Upper lobe of right lung (tissue), 1 donor: ENCODE measurements at regions not wholly inside any gene's neighbourhood (a gene's known extent, or its start where the extent isn't known, plus 50 kb on each side); places are given as distances from the start of the nearest gene placed in this dataset.
A peak's percentile ranks its signal among the peaks of the same experiment; 100 is the strongest.

Experiments used
- ATAC-seq: fragments of 200-7000 bp; cut with Tn5 transposase; one replicate; pipeline ENCODE4 v1.9.1; 2020; ENCODE audit warnings: mild to moderate bottlenecking, moderate library complexity
- DNase-seq: peaks from one replicate; pipeline ENCODE4 v3.0.0-alpha.2; 2020
- H3K27ac ChIP-seq: fragments of 200-600 bp; one replicate; pipeline ENCODE4 v1.8.0; 2022
- H3K27me3 ChIP-seq: fragments of 200-600 bp; one replicate; pipeline ENCODE4 v1.8.0; 2022; ENCODE audit warnings: mild to moderate bottlenecking
- H3K36me3 ChIP-seq: fragments of 200-600 bp; one replicate; pipeline ENCODE4 v1.8.0; 2022
- H3K4me1 ChIP-seq: fragments of 200-600 bp; one replicate; pipeline ENCODE4 v1.8.0; 2022
- H3K4me3 ChIP-seq: fragments of 200-600 bp; one replicate; pipeline ENCODE4 v1.8.0; 2022; ENCODE audit warnings: mild to moderate bottlenecking
- H3K9me3 ChIP-seq: fragments of 200-600 bp; one replicate; pipeline ENCODE4 v1.8.0; 2022
- intact Hi-C: fragments of 100-400 bp; cut with DNase I; formaldehyde crosslinking; loops from one replicate; pipeline ENCODE4 v1.11.0; 2022
- TF ChIP-seq, protein P1 (sequence below): fragments of 200-600 bp; IDR thresholded peaks from one replicate; pipeline ENCODE4 v1.8.0; 2022; ENCODE audit warnings: antibody characterized with exemption
- donor health status: DM: no; HTN: yes; CAD: no; lungs with severe emphysema.

DNA sequence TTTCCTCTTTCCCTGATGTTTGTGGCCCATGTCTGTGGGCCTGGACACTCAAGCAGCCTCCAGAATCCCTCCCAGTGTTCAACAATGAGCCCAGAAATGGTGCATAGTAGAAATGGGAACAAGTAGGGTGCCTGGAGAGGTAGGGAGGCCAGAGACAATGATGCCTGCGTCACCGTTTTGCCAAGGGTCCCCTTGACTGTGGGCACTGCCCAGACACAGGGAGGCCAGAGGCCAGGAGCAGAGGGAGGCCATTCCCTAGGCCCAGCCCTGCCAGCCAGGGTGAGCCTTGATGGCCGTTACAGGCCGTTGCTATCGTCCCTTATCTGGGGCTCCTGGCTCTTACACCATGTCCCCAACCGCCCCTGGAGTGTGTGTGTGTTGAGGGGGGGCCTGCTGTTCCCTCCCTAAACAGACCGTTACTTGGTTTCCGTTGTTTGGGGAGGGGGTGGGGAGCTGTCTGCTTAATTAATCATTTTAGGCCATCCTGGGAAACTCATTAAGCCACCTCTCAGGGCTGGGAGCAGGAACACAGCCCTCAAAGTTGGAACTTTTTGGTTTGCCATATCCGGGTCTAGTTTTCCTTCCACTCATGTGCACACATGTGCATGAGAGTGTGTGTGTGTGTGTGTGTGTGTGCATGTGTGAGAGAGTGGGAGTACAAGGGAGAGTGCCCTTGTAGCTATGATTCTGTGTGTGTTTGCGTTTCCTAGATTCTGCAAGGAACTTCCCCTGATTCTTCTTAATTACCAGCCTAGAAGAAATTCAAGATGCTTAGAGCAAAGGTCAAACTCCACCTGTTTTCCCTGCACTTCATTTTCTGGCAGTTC lies 135.2 kb upstream of the HAAO start:
- ATAC-seq: peak; percentile 20
- TF ChIP-seq, protein P1, sequence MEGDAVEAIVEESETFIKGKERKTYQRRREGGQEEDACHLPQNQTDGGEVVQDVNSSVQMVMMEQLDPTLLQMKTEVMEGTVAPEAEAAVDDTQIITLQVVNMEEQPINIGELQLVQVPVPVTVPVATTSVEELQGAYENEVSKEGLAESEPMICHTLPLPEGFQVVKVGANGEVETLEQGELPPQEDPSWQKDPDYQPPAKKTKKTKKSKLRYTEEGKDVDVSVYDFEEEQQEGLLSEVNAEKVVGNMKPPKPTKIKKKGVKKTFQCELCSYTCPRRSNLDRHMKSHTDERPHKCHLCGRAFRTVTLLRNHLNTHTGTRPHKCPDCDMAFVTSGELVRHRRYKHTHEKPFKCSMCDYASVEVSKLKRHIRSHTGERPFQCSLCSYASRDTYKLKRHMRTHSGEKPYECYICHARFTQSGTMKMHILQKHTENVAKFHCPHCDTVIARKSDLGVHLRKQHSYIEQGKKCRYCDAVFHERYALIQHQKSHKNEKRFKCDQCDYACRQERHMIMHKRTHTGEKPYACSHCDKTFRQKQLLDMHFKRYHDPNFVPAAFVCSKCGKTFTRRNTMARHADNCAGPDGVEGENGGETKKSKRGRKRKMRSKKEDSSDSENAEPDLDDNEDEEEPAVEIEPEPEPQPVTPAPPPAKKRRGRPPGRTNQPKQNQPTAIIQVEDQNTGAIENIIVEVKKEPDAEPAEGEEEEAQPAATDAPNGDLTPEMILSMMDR: no peak
- Histone ChIP-seq H3K4me1 (peaks cover 87% of the 10 kb centered on the region), H3K4me3 (no peak overlapping the region), H3K9me3 (no peaks in the 10 kb centered on the region), H3K27me3 (no peaks in the 10 kb centered on the region), H3K36me3 (no peaks in the 10 kb centered on the region), H3K27ac (peak overlapping the region; percentile 86)
- intact Hi-C loops: no loop called here
- no peak for DNase-seq

DNA sequence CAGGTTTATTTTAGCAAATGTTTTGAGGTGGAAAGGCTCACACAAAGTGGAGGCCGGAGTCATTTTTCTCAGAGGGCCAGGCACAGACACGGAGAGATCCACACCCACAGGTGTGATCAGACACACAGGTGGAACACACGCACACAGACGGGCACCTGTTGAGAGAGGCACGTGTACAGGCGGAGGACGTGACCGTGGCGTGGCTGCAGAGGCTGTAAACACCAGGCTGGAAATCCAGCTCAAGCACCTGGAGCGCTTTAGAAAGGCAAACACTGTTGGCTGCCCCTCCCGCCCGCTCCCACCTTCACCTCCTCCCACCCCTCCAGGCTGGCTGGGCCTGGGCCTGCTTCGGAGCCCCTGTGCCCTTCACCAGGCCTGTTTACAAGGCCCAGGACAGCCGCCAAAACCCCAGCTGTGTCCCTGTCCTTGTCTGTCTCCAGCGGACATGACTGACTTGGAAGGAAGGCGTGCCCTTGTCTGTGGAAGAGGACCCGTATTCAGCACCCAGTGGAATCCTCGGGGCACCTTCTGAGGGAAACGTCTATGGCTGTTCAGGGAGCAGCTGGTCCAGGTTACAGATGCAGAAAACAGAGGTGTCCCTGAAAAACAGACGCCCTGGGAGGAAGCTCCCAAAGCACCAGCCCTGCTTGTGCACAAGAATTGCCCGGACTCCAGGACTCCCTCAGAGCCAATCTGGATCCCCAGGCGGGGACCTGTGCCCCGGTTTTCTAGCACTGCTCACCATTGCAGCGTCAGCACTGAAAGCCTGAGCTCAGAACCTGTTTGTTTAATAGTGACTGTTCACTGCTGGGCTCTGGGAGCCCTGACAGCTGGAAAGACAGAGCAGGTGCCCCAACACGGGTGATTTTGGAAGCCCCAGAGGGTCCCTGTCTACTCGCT lies 134.3 kb upstream of the HAAO start:
- H3K4me3 ChIP-seq: no peak overlapping the region
- intact Hi-C loops: no loop called here
- TF ChIP-seq, protein P1: no peak
- H3K4me1 ChIP-seq: peaks cover 88% of the 10 kb centered on the region
- ATAC-seq (peak; percentile 5), DNase-seq (no peak)
- no peaks in the 10 kb centered on the region for H3K27me3 ChIP-seq
- no peaks in the 10 kb centered on the region for H3K9me3 ChIP-seq
- H3K36me3 ChIP-seq: no peaks in the 10 kb centered on the region
- H3K27ac ChIP-seq: peak overlapping the region; percentile 86

DNA sequence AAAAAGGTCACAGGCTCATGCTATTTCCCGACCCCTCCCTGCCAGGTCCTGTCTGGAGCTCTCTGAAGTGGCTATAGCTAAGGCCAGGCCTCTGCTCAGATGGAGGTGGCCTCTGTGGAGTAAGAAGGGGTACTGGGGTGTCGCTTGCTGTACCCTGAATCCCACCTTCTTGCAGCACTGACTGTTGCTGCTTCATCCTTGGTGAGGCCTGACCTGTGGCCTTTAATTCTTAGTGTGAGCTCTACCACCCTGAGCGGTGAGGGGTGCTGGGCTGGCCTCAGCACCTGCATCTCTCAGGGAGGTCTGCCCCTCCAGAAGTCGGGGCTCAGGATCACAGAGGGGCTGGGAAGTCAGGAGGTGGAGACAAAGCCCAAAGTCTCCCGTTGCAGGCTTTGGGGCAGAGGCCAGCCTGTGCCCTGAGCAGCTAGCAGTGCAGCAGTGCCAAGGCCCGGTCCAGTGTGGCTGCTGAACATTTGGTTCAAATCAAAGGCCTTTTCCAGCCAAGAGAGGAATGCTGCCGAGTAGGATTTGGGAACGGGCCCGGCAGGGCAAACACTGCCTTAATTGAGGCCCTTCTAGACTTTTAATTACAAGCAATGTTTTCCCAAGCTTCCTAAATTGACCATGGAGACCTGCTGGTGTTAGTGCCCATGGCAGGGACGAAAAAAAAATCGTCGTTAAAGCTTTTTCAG lies 133.5 kb upstream of the HAAO start:
- DNase-seq (peak; percentile 67), ATAC-seq (peak; percentile 22)
- intact Hi-C loops: no loop called here
- no peaks in the 10 kb centered on the region for H3K27me3 ChIP-seq
- peaks cover 80% of the 10 kb centered on the region for H3K4me1 ChIP-seq
- peak overlapping the region; percentile 86 for H3K27ac ChIP-seq
- no peaks in the 10 kb centered on the region for H3K9me3 ChIP-seq
- TF ChIP-seq, protein P1: no peak
- H3K36me3 ChIP-seq: no peaks in the 10 kb centered on the region
- H3K4me3 ChIP-seq: no peak overlapping the region

DNA sequence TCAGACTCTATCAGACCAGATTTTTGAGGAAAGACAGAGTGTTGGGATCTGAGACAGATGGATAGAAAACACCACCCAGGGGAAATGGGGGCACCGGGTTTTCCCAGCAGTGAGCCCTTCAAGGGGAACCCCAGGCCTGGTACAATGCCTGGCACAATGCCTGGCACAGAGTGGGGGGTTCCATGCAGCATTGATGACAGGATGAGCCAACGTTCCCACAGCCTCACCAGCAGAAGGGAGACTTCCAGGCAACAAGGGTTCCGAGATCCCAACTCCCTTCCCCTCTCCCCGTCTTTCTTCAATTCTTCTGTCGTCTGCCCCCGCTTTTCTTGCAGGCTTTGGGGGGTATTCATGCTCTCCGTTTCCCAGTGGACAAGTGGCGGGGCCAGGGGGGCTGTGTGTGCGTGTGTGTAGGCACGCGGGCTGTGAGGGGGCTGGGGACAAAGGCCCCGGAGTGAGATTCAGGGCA lies 132.1 kb upstream of the HAAO start:
- Histone ChIP-seq H3K27ac (peak overlapping the region; percentile 86), H3K36me3 (no peaks in the 10 kb centered on the region), H3K4me1 (peaks cover 68% of the 10 kb centered on the region), H3K27me3 (no peaks in the 10 kb centered on the region), H3K4me3 (no peak overlapping the region), H3K9me3 (no peaks in the 10 kb centered on the region)
- DNase-seq: no peak
- TF ChIP-seq, protein P1: no peak
- no peak for ATAC-seq
- intact Hi-C loops: no loop called here

DNA sequence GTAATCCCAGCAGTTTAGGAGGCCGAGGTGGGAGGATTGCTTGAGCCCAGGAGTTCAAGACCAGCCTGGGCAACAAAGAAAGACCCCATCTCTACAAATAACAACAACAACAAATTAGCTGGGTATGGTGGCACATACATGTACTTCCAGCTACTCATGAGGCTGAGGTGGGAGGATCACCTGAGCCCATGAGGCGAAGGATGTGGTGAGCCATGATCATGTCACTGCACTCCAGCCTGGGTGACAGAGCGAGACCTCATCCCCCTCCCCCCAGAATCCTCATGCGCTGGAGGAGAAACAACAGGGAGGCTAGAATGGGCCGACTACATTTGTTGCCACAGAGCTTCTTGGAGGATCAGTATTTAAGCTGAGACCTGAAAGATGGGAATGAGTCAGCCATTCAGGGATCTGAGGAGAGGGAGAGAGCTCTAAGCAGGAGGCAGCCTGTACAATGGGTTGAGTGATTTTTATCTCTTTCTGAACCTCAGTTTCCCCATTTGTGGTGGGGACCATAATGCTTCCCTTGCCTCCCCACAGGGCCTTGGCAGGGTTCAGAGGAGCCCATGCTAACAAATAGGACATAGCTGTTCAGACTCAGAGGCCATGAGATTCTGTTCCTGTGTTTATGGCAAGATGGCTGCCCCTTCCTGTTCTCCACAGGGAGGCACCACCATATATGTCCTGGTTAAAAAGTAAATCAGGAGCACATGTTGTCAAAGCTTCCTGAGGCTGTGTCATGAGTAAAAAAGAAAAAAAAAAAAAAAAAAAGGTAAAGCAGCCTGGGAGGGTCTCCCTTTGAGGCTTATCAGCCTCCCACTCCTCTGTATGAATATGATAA lies 131.4 kb upstream of the HAAO start:
- ATAC-seq (no peak), DNase-seq (no peak)
- Histone ChIP-seq H3K9me3 (no peaks in the 10 kb centered on the region), H3K27ac (peak overlapping the region; percentile 86), H3K4me1 (peaks cover 62% of the 10 kb centered on the region), H3K36me3 (no peaks in the 10 kb centered on the region), H3K27me3 (no peaks in the 10 kb centered on the region), H3K4me3 (no peak overlapping the region)
- intact Hi-C loops: no loop called here
- TF ChIP-seq, protein P1: no peak
